ENCODE measurements at regions not wholly inside any gene's neighbourhood (a gene's known extent, or its start where the extent isn't known, plus 50 kb on each side); places are given as distances from the start of the nearest gene placed in this dataset.

DNA sequence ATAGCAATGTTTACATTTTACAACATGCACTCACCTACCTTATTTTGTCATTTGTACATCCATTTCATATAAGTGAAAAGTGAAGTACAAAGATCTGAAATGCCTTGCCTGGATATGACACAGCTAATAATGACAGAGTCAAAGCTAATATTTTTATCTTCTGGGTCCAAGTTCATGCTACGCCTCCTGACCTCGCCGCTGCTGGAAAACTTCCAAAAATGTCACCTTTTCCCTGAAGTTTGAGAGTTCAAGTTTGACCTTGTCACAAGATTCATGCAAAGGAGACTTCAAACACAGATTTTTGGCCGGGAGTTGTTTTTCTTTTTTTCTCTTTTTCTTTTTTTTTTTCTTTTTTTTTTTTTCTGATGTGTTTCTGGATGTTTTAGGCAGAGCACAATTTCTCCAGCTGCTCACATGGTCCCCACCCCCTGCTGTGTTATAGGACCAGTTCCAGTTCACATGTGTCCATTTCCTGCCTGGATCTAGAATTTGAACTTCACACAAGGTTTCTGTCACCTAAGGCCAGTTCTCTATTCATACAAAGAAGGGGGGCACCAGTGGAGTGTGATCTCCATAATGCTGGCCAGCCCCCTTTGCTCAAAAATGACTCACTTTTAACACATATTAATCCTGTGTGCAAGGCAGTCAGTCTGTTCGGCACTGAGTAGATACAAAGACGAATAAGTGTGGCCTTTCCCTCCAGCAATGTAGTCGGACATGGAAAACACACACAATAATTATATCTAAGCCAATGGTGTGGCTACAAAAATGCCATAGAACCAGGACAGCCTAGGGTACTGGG is 546.8 kb downstream of the BUD13 start:
- H3K27me3 ChIP-seq (ENCODE audit: control insufficient read depth in 3 of 3, insufficient read depth in 3 of 3, low read depth in 1 of 3, low read length in 3 of 3): peaks cover 0 to 3% (median 0%) of the 10 kb centered on the region in 3 experiments

DNA sequence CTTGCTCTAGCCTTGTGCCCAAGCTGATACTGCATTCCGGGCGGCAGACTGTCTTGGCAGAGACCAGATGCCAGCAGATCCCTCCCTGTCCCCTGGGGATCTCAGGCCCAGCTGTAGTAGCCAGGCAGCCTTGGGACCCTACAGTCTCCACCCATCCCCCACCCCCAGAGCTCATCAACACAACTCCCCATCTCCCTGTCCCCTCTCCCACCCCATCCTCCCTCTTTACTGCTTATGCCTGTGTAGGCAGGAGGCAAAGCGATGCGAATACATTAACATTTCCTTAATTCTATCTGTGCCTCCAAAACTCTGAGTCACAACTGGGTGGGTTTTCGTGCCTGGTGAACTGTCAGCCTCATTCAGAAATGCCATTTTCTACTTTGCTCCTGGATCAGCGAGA is 547.6 kb downstream of the BUD13 start:
- H3K36me3 ChIP-seq (replicated peaks in 1 of 2; ENCODE audit: control insufficient read depth in 2 of 2, insufficient read depth in 2 of 2, low read length in 2 of 2): no peaks in the 10 kb centered on the region
- no peak overlapping the region for H3K14ac ChIP-seq (ENCODE audit: low read length)
- no peak overlapping the region for H2BK15ac ChIP-seq (ENCODE audit: low read length)
- no peak overlapping the region for H2BK5ac ChIP-seq (ENCODE audit: low read length)
- no peak overlapping the region for H2BK12ac ChIP-seq (ENCODE audit: low read length)
- H4K8ac ChIP-seq (ENCODE audit: low read depth, low read length): no peak overlapping the region
- H3K4ac ChIP-seq (ENCODE audit: low read length): no peak overlapping the region
- H4K91ac ChIP-seq (ENCODE audit: low read depth, low read length, poor library complexity): no peak overlapping the region
- peak overlapping the region; percentile 39 for H3K18ac ChIP-seq (ENCODE audit: low read length)
- no peak overlapping the region for H3K4me2 ChIP-seq (ENCODE audit: insufficient read depth, low read length, poor library complexity, severe bottlenecking)
- peak overlapping the region; percentile 40 for H3K23ac ChIP-seq (ENCODE audit: low read depth, low read length, poor library complexity)
- H3K79me1 ChIP-seq (ENCODE audit: low read depth, low read length): no peaks in the 10 kb centered on the region
- H3K9me3 ChIP-seq (replicated peaks in 1 of 2; ENCODE audit: control insufficient read depth in 2 of 2, insufficient read depth in 1 of 2, low read depth in 1 of 2, low read length in 2 of 2): no peaks in the 10 kb centered on the region
- peaks cover 1 to 7% of the 10 kb centered on the region in 2 donors for H3K4me1 ChIP-seq (ENCODE audit: control insufficient read depth in 2 of 2, insufficient read depth in 1 of 2, low read depth in 1 of 2, low read length in 2 of 2)
- WGBS, 2 donors (ENCODE audit: extremely low coverage in 2 of 2, insufficient read length in 2 of 2, insufficient replicate concordance in 1 of 2): no CpG with 5 or more reads among the region's 6 CpGs
- no peak overlapping the region for H3K4me3 ChIP-seq (ENCODE audit: low read length in 2 of 2)
- DNase-seq (ENCODE audit: low spot score): no peak
- peak overlapping the region; percentile 66 for H3K9ac ChIP-seq (ENCODE audit: low read depth, low read length, poor library complexity)
- H2BK120ac ChIP-seq (ENCODE audit: low read depth, low read length): no peak overlapping the region
- no peak overlapping the region for H3K27ac ChIP-seq (replicated peaks; ENCODE audit: low read length)
- no peak overlapping the region for H2AFZ ChIP-seq (ENCODE audit: low read length)
- peaks cover 0 to 3% (median 0%) of the 10 kb centered on the region in 3 experiments for H3K27me3 ChIP-seq (ENCODE audit: control insufficient read depth in 3 of 3, insufficient read depth in 3 of 3, low read depth in 1 of 3, low read length in 3 of 3)
- peak overlapping the region; percentile 2 for H2AK5ac ChIP-seq (ENCODE audit: low read depth, low read length)

More for the DNA sequence above, 546.8 kb downstream of the BUD13 start:
- Histone ChIP-seq H3K4ac (ENCODE audit: low read length) (no peak overlapping the region), H3K18ac (ENCODE audit: low read length) (no peak overlapping the region), H2BK15ac (ENCODE audit: low read length) (no peak overlapping the region), H2AFZ (ENCODE audit: low read length) (no peak overlapping the region), H2BK120ac (ENCODE audit: low read depth, low read length) (no peak overlapping the region), H3K27ac (replicated peaks; ENCODE audit: low read length) (no peak overlapping the region), H3K9me3 (replicated peaks in 1 of 2; ENCODE audit: control insufficient read depth in 2 of 2, insufficient read depth in 1 of 2, low read depth in 1 of 2, low read length in 2 of 2) (no peaks in the 10 kb centered on the region), H3K4me3 (ENCODE audit: low read length in 2 of 2) (no peak overlapping the region), H2AK5ac (ENCODE audit: low read depth, low read length) (no peak overlapping the region), H3K9ac (ENCODE audit: low read depth, low read length, poor library complexity) (no peak overlapping the region), H2BK5ac (ENCODE audit: low read length) (no peak overlapping the region), H3K4me2 (ENCODE audit: insufficient read depth, low read length, poor library complexity, severe bottlenecking) (no peak overlapping the region), H3K14ac (ENCODE audit: low read length) (no peak overlapping the region), H3K79me1 (ENCODE audit: low read depth, low read length) (no peaks in the 10 kb centered on the region), H4K8ac (ENCODE audit: low read depth, low read length) (no peak overlapping the region), H3K23ac (ENCODE audit: low read depth, low read length, poor library complexity) (no peak overlapping the region), H3K4me1 (ENCODE audit: control insufficient read depth in 2 of 2, insufficient read depth in 1 of 2, low read depth in 1 of 2, low read length in 2 of 2) (peaks cover 1 to 7% of the 10 kb centered on the region in 2 donors), H3K36me3 (replicated peaks in 1 of 2; ENCODE audit: control insufficient read depth in 2 of 2, insufficient read depth in 2 of 2, low read length in 2 of 2) (no peaks in the 10 kb centered on the region), H2BK12ac (ENCODE audit: low read length) (no peak overlapping the region), H4K91ac (ENCODE audit: low read depth, low read length, poor library complexity) (no peak overlapping the region)
- no peak for DNase-seq (ENCODE audit: low spot score)
- no CpG with 5 or more reads among the region's 7 CpGs for WGBS, 2 donors (ENCODE audit: extremely low coverage in 2 of 2, insufficient read length in 2 of 2, insufficient replicate concordance in 1 of 2)

DNA sequence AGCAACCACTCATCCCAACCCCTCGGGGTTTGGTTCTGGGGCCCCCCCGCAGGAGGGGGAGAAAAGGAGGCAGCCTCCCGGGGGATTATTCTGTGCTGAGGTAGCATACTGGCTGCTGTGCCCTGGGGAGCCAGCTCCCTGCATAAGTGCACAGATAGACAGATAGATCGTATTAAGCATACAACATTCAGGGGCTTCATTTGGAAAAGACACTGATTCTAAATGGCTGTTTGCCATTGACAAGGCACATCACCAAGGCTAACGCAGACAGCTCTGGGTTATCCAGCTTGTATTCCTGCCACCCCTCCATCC is 547.9 kb downstream of the BUD13 start:
- peak overlapping the region; percentile 66 for H3K9ac ChIP-seq (ENCODE audit: low read depth, low read length, poor library complexity)
- H3K27me3 ChIP-seq (ENCODE audit: control insufficient read depth in 3 of 3, insufficient read depth in 3 of 3, low read depth in 1 of 3, low read length in 3 of 3): peaks cover 0 to 3% (median 0%) of the 10 kb centered on the region in 3 experiments
- H2BK120ac ChIP-seq (ENCODE audit: low read depth, low read length): no peak overlapping the region
- no peaks in the 10 kb centered on the region for H3K79me1 ChIP-seq (ENCODE audit: low read depth, low read length)
- H4K91ac ChIP-seq (ENCODE audit: low read depth, low read length, poor library complexity): no peak overlapping the region
- no peak overlapping the region for H3K4me3 ChIP-seq (ENCODE audit: low read length in 2 of 2)
- peak overlapping the region; percentile 39 for H3K18ac ChIP-seq (ENCODE audit: low read length)
- H3K14ac ChIP-seq (ENCODE audit: low read length): no peak overlapping the region
- H3K9me3 ChIP-seq (replicated peaks in 1 of 2; ENCODE audit: control insufficient read depth in 2 of 2, insufficient read depth in 1 of 2, low read depth in 1 of 2, low read length in 2 of 2): no peaks in the 10 kb centered on the region
- H3K4ac ChIP-seq (ENCODE audit: low read length): no peak overlapping the region
- no peak for DNase-seq (ENCODE audit: low spot score)
- H2BK15ac ChIP-seq (ENCODE audit: low read length): no peak overlapping the region
- no peak overlapping the region for H3K4me2 ChIP-seq (ENCODE audit: insufficient read depth, low read length, poor library complexity, severe bottlenecking)
- no peak overlapping the region for H2AFZ ChIP-seq (ENCODE audit: low read length)
- H3K27ac ChIP-seq (replicated peaks; ENCODE audit: low read length): no peak overlapping the region
- no peaks in the 10 kb centered on the region for H3K36me3 ChIP-seq (replicated peaks in 1 of 2; ENCODE audit: control insufficient read depth in 2 of 2, insufficient read depth in 2 of 2, low read length in 2 of 2)
- H3K4me1 ChIP-seq (ENCODE audit: control insufficient read depth in 2 of 2, insufficient read depth in 1 of 2, low read depth in 1 of 2, low read length in 2 of 2): peaks cover 1 to 7% of the 10 kb centered on the region in 2 donors
- no peak overlapping the region for H4K8ac ChIP-seq (ENCODE audit: low read depth, low read length)
- no peak overlapping the region for H2BK5ac ChIP-seq (ENCODE audit: low read length)
- peak overlapping the region; percentile 40 for H3K23ac ChIP-seq (ENCODE audit: low read depth, low read length, poor library complexity)
- H2AK5ac ChIP-seq (ENCODE audit: low read depth, low read length): peak overlapping the region; percentile 2
- WGBS, 2 donors (ENCODE audit: extremely low coverage in 2 of 2, insufficient read length in 2 of 2, insufficient replicate concordance in 1 of 2): no CpG with 5 or more reads among the region's 5 CpGs
- no peak overlapping the region for H2BK12ac ChIP-seq (ENCODE audit: low read length)

DNA sequence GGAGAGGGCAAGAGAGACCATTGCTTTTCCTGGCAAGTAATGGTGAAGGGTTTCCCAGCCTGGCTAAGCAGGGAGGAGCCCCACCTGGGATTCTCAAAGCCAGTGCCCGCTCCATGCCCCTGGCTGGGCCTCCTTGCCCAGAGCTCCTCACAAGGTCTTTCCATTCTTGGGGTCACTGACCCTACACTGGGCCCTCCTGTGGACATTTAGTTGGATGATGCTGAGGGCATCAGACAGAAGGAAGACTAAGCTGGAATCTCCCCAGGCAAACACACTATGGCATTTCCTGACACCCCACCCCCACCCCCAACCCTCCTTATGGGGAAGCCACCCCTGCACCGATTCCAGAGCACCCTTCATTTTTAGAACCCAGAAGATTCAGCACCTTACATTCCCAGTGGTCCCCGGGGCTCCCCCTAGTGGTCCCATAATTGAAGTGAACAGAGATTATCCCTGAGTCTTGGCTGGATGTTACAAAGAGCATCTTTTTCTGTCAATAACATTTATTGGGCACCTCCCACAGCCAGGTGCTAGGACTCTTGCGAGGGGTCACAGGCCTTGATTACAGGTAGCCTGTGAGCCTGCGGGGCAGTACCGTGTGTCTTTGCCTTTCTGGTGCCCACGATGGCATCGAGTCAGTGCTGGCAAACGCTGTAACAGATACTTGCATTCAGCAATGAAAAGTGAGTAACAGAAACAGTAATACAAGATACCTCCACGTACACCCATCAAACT is 548.5 kb downstream of the BUD13 start:
- H3K18ac ChIP-seq (ENCODE audit: low read length): no peak overlapping the region
- no CpG with 5 or more reads among the region's 10 CpGs for WGBS, 2 donors (ENCODE audit: extremely low coverage in 2 of 2, insufficient read length in 2 of 2, insufficient replicate concordance in 1 of 2)
- no peak overlapping the region for H2BK5ac ChIP-seq (ENCODE audit: low read length)
- no peak overlapping the region for H2AFZ ChIP-seq (ENCODE audit: low read length)
- no peak overlapping the region for H2BK15ac ChIP-seq (ENCODE audit: low read length)
- H3K9me3 ChIP-seq (replicated peaks in 1 of 2; ENCODE audit: control insufficient read depth in 2 of 2, insufficient read depth in 1 of 2, low read depth in 1 of 2, low read length in 2 of 2): no peaks in the 10 kb centered on the region
- no peak overlapping the region for H3K4ac ChIP-seq (ENCODE audit: low read length)
- H4K91ac ChIP-seq (ENCODE audit: low read depth, low read length, poor library complexity): no peak overlapping the region
- no peak overlapping the region for H2BK120ac ChIP-seq (ENCODE audit: low read depth, low read length)
- no peaks in the 10 kb centered on the region for H3K36me3 ChIP-seq (replicated peaks in 1 of 2; ENCODE audit: control insufficient read depth in 2 of 2, insufficient read depth in 2 of 2, low read length in 2 of 2)
- H3K4me3 ChIP-seq (ENCODE audit: low read length in 2 of 2): no peak overlapping the region
- H3K23ac ChIP-seq (ENCODE audit: low read depth, low read length, poor library complexity): no peak overlapping the region
- no peak overlapping the region for H2BK12ac ChIP-seq (ENCODE audit: low read length)
- no peak overlapping the region for H3K9ac ChIP-seq (ENCODE audit: low read depth, low read length, poor library complexity)
- H3K27ac ChIP-seq (replicated peaks; ENCODE audit: low read length): no peak overlapping the region
- peak overlapping the region; percentile 2 for H2AK5ac ChIP-seq (ENCODE audit: low read depth, low read length)
- no peak overlapping the region for H4K8ac ChIP-seq (ENCODE audit: low read depth, low read length)
- H3K27me3 ChIP-seq (ENCODE audit: control insufficient read depth in 3 of 3, insufficient read depth in 3 of 3, low read depth in 1 of 3, low read length in 3 of 3): peaks cover 0 to 3% (median 0%) of the 10 kb centered on the region in 3 experiments
- H3K79me1 ChIP-seq (ENCODE audit: low read depth, low read length): no peaks in the 10 kb centered on the region
- DNase-seq (ENCODE audit: low spot score): peak; percentile 51
- peaks cover 1 to 7% of the 10 kb centered on the region in 2 donors for H3K4me1 ChIP-seq (ENCODE audit: control insufficient read depth in 2 of 2, insufficient read depth in 1 of 2, low read depth in 1 of 2, low read length in 2 of 2)
- no peak overlapping the region for H3K14ac ChIP-seq (ENCODE audit: low read length)
- H3K4me2 ChIP-seq (ENCODE audit: insufficient read depth, low read length, poor library complexity, severe bottlenecking): no peak overlapping the region

Measured in neuronal stem cell (in vitro differentiated cells).